Upper lobe of left lung (tissue), 6 donors: ENCODE measurements at regions not wholly inside any gene's neighbourhood (a gene's known extent, or its start where the extent isn't known, plus 50 kb on each side); places are given as distances from the start of the nearest gene placed in this dataset.

Source experiments
- ATAC-seq, 2 donors: fragments of 200-7000 bp; cut with Tn5 transposase; one replicate each; pipeline ENCODE4 v1.9.1; 2022; ENCODE audit warnings: mild to moderate bottlenecking in 2 of 2, moderate library complexity in 2 of 2; ENCODE audit not compliant: low FRiP score in 2 of 2
- DNase-seq, 2 donors: peaks; one replicate each; pipeline ENCODE4 v3.0.0-alpha.2; 2019 to 2020
- H3K27ac ChIP-seq, 4 donors: fragments of 200-600 bp; sonication (generic); one replicate each; pipeline ENCODE4 v1.5.1; 2016 to 2019
- H3K27me3 ChIP-seq, 4 donors: fragments of 200-600 bp; sonication (generic); one replicate each; pipeline ENCODE4 v1.5.1; 2017 to 2019
- H3K36me3 ChIP-seq, 4 donors: fragments of 200-600 bp; sonication (generic); one replicate each; pipeline ENCODE4 v1.5.1; 2016 to 2019
- H3K4me1 ChIP-seq, 4 donors: fragments of 200-600 bp; sonication (generic); one replicate each; pipeline ENCODE4 v1.5.1; 2018 to 2019
- H3K4me3 ChIP-seq, 4 donors: fragments of 200-600 bp; sonication (generic); one replicate each; pipeline ENCODE4 v1.5.1; 2017 to 2019; ENCODE audit warnings: mild to moderate bottlenecking in 2 of 4, moderate library complexity in 1 of 4
- H3K9me3 ChIP-seq, 4 donors: fragments of 200-600 bp; sonication (generic); one replicate each; pipeline ENCODE4 v1.5.1; 2018 to 2019
- EP300 ChIP-seq, 4 donors: sonication (generic); formaldehyde crosslinking; IDR thresholded peaks; one replicate each; pipeline ENCODE4 v1.5.1; 2017; ENCODE audit warnings: antibody characterized with exemption in 4 of 4, control low read depth in 2 of 4
- POLR2A ChIP-seq, 4 donors: fragments of 450-650 bp; IDR thresholded peaks; one replicate each; pipeline ENCODE4 v1.5.1; 2016 to 2017; ENCODE audit warnings: antibody characterized with exemption in 4 of 4, mild to moderate bottlenecking in 2 of 4
- POLR2AphosphoS5 ChIP-seq, 2 donors: sonication (generic); formaldehyde crosslinking; IDR thresholded peaks; one replicate each; pipeline ENCODE4 v1.5.1; 2017; ENCODE audit warnings: antibody characterized with exemption in 2 of 2
- WGBS, 2 donors: methylation state at CpG; one replicate each; pipeline ENCODE4 v1.1.5; 2017 to 2018; 5-methylcytosine and 5-hydroxymethylcytosine counted together
- TF ChIP-seq, protein P1 (sequence below), 6 experiments: fragments of 450-650 bp in 4 of 6; fragments of 200-600 bp in 2 of 6; sonication (generic) in 2 of 6; IDR thresholded peaks; one replicate each; pipeline ENCODE4 v1.5.1; 2016 to 2019; ENCODE audit warnings: antibody characterized with exemption in 6 of 6
- donor health status: DM: no; HTN: no; CAD: no; lungs with moderate emphysema.
- donor health status: DM: no; HTN: yes; CAD: no; lungs with severe emphysema.

DNA sequence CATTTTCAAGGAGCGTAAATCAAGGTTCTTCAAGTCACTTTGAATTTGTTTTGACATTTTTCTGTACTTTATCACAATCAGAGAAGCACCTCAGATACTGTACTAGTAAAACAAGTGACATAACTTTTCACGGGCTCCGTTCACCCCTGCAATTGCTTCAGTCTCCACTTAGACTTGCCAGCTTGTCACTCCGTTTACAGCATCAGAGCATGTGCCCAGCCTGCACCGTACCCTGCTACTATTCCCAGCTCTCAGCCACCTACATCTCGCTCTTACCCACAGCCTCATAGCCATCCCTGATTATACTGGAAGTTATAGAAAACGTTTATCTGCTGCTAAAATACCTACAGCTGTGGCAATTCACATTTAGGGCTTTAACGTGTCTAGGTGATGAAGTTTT, 135.3 kb upstream of the TENM3 start:
- TF ChIP-seq EP300 (IDR thresholded peaks at IDR 0.05): no peak
- TF ChIP-seq, protein P1, sequence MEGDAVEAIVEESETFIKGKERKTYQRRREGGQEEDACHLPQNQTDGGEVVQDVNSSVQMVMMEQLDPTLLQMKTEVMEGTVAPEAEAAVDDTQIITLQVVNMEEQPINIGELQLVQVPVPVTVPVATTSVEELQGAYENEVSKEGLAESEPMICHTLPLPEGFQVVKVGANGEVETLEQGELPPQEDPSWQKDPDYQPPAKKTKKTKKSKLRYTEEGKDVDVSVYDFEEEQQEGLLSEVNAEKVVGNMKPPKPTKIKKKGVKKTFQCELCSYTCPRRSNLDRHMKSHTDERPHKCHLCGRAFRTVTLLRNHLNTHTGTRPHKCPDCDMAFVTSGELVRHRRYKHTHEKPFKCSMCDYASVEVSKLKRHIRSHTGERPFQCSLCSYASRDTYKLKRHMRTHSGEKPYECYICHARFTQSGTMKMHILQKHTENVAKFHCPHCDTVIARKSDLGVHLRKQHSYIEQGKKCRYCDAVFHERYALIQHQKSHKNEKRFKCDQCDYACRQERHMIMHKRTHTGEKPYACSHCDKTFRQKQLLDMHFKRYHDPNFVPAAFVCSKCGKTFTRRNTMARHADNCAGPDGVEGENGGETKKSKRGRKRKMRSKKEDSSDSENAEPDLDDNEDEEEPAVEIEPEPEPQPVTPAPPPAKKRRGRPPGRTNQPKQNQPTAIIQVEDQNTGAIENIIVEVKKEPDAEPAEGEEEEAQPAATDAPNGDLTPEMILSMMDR (IDR thresholded peaks at IDR 0.05): no peak
- no peak for TF ChIP-seq POLR2A (IDR thresholded peaks at IDR 0.05)
- TF ChIP-seq POLR2AphosphoS5 (IDR thresholded peaks at IDR 0.05): no peak
- 55 to 64% methylated on average over 8 of the region's 8 CpGs for WGBS, 2 donors

DNA sequence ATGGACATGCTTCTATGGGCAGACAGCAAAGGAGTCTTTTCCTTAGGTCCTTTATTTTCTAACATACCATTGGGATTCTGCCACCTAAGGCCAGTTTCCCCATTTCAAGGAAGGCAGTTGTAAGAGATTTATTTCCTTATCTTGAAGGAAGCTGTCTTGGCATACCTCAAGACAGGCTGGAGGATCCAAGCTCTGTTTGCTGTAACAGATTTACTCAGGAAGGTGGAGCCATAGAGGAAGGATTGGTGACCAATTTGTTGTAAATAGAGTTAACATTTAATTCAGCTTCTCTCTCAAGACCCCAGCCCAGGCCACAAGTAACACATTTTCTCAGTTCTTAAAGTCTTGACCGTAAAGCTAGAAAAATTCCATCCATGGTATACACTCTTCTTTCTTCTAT, 131.6 kb upstream of the TENM3 start:
- ATAC-seq: no peak
- WGBS, 2 donors: 94 to 100% methylated on average over 1 of the region's 1 CpG
- Histone ChIP-seq H3K27me3 (no peaks in the 10 kb centered on the region), H3K9me3 (no peaks in the 10 kb centered on the region), H3K36me3 (no peaks in the 10 kb centered on the region), H3K4me1 (no peaks in the 10 kb centered on the region), H3K27ac (no peak overlapping the region), H3K4me3 (no peak overlapping the region)
- no peak for DNase-seq
- TF ChIP-seq, protein P1 (IDR thresholded peaks at IDR 0.05): no peak
- TF ChIP-seq POLR2AphosphoS5 (IDR thresholded peaks at IDR 0.05): no peak
- TF ChIP-seq POLR2A (IDR thresholded peaks at IDR 0.05): no peak
- TF ChIP-seq EP300 (IDR thresholded peaks at IDR 0.05): no peak

More for the DNA sequence above, 135.3 kb upstream of the TENM3 start:
- H3K9me3 ChIP-seq: no peaks in the 10 kb centered on the region
- DNase-seq: no peak
- no peak overlapping the region for H3K4me3 ChIP-seq
- ATAC-seq: no peak
- no peaks in the 10 kb centered on the region for H3K27me3 ChIP-seq
- no peaks in the 10 kb centered on the region for H3K4me1 ChIP-seq
- no peaks in the 10 kb centered on the region for H3K36me3 ChIP-seq
- no peak overlapping the region for H3K27ac ChIP-seq

DNA sequence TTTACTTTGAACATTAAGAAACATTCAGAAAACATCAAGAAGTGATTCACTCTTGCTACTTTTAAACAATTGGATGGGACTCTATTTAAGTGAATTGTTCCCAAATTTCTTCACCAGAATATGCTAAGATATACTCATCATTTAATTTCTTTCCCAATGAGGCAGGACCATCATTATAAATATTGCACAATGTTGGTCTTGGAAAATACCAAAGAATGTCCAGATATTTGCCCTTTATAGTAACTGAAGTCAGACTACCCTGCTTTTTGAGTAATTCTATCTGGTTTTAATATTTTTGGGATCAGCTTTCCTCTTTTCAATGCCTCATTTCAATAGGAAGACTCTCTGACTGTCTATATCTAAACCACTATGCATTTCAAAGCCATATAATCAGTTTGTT, 129.4 kb upstream of the TENM3 start:
- TF ChIP-seq POLR2A (IDR thresholded peaks at IDR 0.05) (no peak), POLR2AphosphoS5 (IDR thresholded peaks at IDR 0.05) (no peak), EP300 (IDR thresholded peaks at IDR 0.05) (no peak)
- TF ChIP-seq, protein P1 (IDR thresholded peaks at IDR 0.05): no peak

DNA sequence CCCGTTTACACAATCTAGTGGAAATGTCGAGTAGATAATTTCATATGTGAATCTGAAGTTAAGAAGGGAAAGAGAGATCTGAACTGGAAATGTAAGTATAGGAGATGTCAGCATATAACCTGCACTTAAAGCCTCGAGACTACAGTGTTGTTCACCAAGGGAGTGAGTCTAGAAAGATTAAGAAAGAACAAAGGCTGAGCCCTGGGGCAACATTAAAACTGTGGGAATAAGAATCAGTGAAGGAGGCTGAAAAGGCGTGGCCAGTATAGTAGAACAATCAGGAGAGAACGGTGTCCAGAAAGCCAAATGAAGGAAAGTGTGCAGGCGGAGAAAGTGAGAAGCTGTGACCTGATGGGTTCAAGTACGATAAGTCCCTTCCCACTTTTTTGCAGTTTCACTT, 118.8 kb upstream of the TENM3 start:
- Histone ChIP-seq H3K4me1 (no peaks in the 10 kb centered on the region), H3K36me3 (no peaks in the 10 kb centered on the region), H3K4me3 (no peak overlapping the region), H3K27ac (no peak overlapping the region), H3K9me3 (peaks cover 0 to 9% (median 7%) of the 10 kb centered on the region in 4 donors), H3K27me3 (no peaks in the 10 kb centered on the region)
- 86 to 88% methylated on average over 7 of the region's 7 CpGs for WGBS, 2 donors
- no peak for TF ChIP-seq EP300 (IDR thresholded peaks at IDR 0.05)
- TF ChIP-seq, protein P1 (IDR thresholded peaks at IDR 0.05): no peak
- TF ChIP-seq POLR2AphosphoS5 (IDR thresholded peaks at IDR 0.05): no peak
- no peak for TF ChIP-seq POLR2A (IDR thresholded peaks at IDR 0.05)
- ATAC-seq (no peak), DNase-seq (no peak)

More for the DNA sequence above, 129.4 kb upstream of the TENM3 start:
- H3K27ac ChIP-seq: no peak overlapping the region
- no peaks in the 10 kb centered on the region for H3K36me3 ChIP-seq
- ATAC-seq (no peak), DNase-seq (no peak)
- H3K27me3 ChIP-seq: no peaks in the 10 kb centered on the region
- H3K4me1 ChIP-seq: no peaks in the 10 kb centered on the region
- peaks cover 0 to 4% (median 0%) of the 10 kb centered on the region in 4 donors for H3K9me3 ChIP-seq
- no peak overlapping the region for H3K4me3 ChIP-seq

DNA sequence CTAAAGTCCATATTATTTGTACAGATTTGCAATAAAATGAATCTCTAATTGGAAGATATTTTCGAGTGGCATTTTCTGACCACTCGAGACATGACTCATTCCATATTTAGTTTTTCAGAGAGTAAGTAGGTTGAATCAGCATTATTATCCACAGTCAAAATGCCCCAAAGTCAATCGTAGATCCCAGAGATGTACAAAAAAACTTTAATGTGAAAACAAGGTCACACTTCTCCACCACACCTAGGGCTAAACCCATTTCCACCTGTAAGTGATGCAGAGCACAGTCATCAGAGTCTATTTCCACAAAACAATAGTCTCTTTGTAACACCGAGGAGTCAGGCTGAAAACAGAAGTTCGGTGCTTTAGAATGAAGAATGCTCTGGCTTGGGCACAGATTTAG, 117.1 kb upstream of the TENM3 start:
- ATAC-seq (no peak), DNase-seq (no peak)
- Histone ChIP-seq H3K9me3 (peaks cover 0 to 9% (median 7%) of the 10 kb centered on the region in 4 donors), H3K4me1 (no peaks in the 10 kb centered on the region), H3K27me3 (no peaks in the 10 kb centered on the region), H3K4me3 (no peak overlapping the region), H3K27ac (no peak overlapping the region), H3K36me3 (no peaks in the 10 kb centered on the region)
- WGBS, 2 donors: 76 to 79% methylated on average over 5 of the region's 5 CpGs
- TF ChIP-seq POLR2AphosphoS5 (IDR thresholded peaks at IDR 0.05) (no peak), POLR2A (IDR thresholded peaks at IDR 0.05) (no peak), EP300 (IDR thresholded peaks at IDR 0.05) (no peak)
- TF ChIP-seq, protein P1 (IDR thresholded peaks at IDR 0.05): no peak
